HG02763 (cell line): ENCODE measurements at regions not wholly inside any gene's neighbourhood (a gene's known extent, or its start where the extent isn't known, plus 50 kb on each side); places are given as distances from the start of the nearest gene placed in this dataset.

Experiments used
- ATAC-seq: cut with Tn5 transposase; IDR thresholded peaks from one replicate; pipeline ENCODE4 v1.9.1; 2021; ENCODE audit warnings: mild to moderate bottlenecking, moderate library complexity; ENCODE audit not compliant: unreplicated experiment

- no peak for ATAC-seq
Observed at GRCh38 chr16:87070657-87071056, 246.5 kb downstream of the C16orf95 start.

DNA sequence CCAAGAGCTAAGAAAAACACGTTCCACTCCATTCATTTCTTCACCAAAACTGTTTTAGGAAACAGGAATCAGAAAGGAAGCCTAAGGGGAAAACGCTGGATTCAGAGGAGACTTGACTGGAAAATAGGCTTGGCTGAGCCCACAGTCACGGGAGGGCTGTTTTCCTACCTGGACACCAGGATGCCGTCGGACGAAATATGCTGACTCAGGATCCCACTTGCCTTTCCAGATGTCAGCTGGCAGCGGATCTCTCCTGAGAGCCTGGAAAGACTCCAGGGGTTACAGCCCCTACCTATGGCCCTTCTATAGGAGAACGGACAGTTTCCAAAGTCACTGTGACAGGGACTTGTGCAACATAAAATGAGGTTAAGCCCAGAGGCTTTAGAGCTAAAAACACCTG, 245.1 kb downstream of the C16orf95 start:
- ATAC-seq = no peak

- ATAC-seq = peak; percentile 72
Observed at GRCh38 chr16:87074641-87075318, 242.4 kb downstream of the C16orf95 start.

- ATAC-seq = no peak
Observed at GRCh38 chr16:87075319-87075860, 241.8 kb downstream of the C16orf95 start.

GRCh38 chr16:87076331-87076949, 240.8 kb downstream of the C16orf95 start:
- no peak for ATAC-seq

- no peak for ATAC-seq
Observed at GRCh38 chr16:87076950-87077749, 240.0 kb downstream of the C16orf95 start.

GRCh38 chr16:87077750-87078127, 239.5 kb downstream of the C16orf95 start:
- ATAC-seq = no peak

DNA sequence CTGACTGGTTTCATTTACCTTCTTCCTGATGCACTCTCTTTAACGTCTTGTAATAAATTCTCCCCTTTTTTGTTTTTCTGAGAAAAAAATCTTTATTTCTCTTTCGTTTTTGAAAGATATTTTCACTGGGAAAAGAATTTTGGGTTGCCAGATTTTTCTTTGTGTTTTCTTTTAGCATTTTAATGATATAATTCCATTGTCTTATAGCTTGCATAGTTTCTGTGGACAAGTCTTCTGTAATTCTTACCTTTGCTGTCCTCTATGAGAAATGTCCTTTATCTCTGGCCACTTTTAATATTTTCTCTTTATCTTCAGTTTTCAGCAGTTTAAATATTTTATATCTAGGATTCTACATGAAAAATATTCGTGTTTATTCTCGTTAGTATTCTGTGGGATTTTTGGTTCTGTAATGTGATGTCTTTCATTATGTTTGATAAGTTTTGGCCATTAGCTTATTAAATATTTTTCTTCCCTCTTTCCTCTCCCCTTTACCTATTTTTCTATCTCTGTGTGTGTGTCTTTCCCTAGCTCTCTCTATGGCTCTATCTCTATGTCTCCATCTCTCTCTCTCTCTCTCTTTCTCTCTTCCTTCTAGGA, 236.5 kb downstream of the C16orf95 start:
- ATAC-seq = no peak

DNA sequence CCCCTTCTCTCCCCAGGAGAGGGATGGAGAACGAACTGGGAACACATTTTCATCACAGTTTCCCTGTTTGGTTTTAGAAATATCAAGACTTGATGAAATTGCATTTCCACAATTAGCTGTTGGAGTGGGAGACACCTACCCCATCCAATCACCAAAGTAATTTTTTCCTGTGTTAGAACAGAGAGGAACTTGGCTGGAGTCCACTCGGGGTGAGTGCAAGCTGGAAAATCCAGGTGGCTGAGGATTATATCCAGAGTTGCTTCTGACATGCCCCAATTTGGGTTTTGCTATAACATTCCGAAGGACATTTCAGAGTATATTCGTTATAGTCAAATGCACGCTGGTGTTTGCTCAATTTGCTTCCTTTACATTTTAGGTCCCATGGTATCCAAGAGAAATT, 231.8 kb downstream of the C16orf95 start:
- ATAC-seq = no peak

DNA sequence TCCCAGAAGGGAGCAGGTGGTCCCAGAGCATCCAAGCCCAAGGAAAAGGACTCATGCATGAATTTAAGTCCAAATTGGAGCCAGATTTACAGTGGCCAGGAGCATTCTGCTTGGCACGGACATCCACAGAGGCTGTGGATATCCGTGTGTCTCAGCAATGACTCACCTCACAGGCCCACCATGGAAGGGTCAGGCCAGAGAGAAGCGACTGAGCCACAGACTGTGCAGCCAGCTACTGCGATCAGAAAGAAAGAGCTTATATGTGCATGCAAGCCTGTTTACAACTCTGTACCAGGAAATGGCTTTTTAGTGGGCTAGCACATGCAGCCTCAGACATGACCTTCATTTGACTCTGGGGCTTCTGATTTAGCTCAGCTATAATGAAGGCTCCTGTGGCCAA, 231.0 kb downstream of the C16orf95 start:
- ATAC-seq = no peak

DNA sequence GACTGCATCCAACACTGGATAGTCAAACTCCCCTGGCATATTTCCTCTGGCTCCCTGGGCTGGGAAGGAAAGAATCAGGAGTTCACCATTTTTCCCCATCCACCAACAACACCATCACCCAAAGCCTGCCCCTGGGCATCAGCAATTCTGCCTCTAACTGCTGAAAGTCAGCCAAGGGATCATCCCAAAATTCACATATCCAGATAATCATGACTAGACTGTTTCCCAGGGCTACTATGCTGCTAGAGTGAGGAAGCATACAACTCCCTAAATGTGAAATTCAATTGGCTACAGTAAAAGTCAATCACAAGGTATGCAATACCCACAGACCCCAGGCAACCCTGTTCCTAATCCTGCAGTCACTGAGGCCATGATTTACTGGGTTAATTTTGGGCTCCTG, 230.6 kb downstream of the C16orf95 start:
- no peak for ATAC-seq

- no peak for ATAC-seq
Observed at GRCh38 chr16:87092958-87093357, 224.2 kb downstream of the C16orf95 start.

DNA sequence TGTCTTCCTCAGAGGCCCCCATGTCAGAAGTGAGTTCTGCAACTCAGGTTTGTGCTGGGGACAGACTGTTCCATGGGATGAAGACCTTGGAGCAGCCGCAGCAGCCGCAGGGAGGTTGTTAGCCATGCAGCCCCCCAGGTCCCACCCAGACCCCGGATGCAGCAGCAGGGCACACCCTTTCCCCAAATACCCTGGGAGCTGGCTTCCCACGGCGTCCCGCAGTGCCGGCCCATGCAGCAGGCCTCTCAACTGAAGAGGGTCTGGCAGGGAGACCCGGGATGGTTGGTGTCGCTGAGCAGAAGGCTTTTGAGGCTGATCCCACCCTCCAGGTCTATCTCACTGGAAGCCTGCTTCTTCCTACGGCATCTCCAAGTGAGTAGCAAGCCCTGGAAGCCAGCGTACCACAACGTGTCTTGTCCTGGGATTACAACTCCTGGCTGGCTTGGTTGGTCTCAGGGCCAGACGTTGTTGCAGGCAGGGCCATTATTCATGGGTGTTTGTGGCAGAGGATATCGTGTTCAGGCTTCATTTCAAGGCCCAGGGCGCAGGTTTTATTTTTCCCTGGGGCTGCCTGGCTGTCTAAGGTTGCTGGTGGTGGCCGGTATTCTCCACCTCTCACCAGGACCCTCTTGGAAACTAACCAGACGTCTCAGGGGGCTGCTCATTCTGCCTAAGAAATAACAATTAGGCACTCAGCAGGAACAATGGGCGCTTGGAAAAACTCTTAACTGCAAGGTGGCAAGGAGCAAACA, 223.2 kb downstream of the C16orf95 start:
- no peak for ATAC-seq

DNA sequence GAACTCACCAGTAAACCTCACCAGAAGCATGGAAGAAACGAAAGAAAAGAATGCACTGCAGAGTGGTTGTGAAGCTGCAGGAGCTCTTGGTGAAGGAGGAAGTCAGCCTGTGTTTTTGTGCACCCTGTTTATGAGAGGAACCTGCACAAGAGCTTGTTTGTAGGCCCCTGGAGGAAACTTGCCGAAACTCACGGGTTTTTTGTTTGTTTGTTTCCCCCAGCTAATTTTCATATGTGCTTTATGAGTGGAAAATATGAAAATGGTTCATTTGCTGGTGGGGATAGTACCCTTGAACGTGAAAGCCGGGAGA, 222.7 kb downstream of the C16orf95 start:
- no peak for ATAC-seq

DNA sequence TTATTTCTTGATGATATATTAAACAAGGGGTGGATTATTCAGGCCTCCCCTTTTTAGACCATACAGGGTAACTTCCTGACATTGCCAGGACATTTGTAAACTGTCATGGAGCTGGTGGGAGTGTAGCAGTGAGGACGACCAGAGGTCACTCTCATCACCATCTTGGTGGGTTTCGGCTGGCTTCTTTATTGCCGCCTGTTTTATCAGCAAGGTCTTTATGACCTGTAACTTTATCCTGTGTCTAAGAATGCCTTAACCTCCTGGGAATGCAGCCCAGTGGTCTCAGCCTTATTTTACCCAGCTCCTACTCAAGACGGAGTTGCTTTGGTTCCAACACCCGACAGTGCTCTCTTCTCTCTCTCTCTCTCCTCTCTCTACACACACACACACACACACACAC, 221.9 kb downstream of the C16orf95 start:
- no peak for ATAC-seq

- no peak for ATAC-seq
Observed at GRCh38 chr16:87096746-87097333, 220.4 kb downstream of the C16orf95 start.

DNA sequence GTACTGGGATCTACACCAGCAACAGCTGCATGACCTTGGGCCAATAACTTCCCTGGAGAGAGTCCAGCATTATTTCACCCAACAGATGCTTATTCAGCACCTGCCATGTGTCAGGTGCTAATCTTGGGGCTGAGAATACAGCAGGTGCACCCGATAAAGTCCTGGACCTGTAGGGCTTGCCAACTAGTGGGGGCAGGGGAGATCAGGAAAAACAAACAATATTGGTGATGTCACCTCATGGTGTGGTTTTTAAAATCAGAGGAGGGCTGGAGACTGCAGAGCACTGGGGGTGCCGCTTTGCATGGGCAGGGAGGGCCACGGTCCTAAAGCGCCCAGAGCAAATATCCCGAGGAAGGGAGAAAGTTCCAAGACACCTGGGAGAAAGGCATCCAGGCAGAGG, 218.8 kb downstream of the C16orf95 start:
- ATAC-seq = no peak

DNA sequence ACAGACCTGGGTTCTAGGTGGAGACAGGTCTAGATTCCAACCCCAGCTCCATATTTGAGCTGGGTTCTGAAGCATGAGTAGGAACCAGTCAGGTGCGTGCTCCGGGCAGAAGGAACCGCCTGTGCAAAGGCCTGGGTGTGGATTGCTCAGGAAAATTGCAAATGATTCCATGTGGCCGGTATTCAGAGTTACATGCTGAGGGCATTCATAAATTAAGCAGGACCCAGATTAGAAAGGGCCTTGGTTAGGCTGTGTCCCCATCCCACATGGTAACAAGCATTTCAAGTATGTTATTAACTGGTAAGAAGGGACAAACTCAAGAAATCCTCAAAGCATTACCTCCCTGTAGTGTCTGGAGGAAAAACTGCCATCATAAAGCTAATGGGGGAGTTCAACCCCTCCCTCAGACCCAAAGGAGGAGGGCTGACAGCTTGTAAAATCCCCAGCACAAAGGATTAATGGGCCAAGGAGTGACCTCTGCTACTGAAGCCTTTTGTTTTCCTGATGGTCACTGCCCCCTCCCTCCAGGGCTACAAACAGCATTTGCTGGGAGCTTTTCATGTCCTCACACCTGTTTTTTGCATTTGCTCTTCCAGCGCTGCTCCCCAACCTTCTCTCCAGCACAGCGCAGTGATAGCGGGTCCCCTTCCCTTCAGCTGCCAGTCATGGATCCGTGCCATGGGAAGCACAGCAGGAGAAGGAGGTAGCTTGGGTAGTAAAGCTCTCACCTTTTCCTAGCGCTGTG, 218.0 kb downstream of the C16orf95 start:
- no peak for ATAC-seq

- ATAC-seq = no peak
Observed at GRCh38 chr16:87100306-87101058, 216.7 kb downstream of the C16orf95 start.
